Renal pelvis (tissue), 1 donor: ENCODE measurements at regions not wholly inside any gene's neighbourhood (a gene's known extent, or its start where the extent isn't known, plus 50 kb on each side); places are given as distances from the start of the nearest gene placed in this dataset.

Experiments used
- DNase-seq: peaks from one replicate; pipeline ENCODE4 v3.0.0-alpha.2; 2013

- no peak for DNase-seq
Measured at GRCh38 chr7:145269418-145270161, 433.7 kb upstream of the TPK1 start.

DNA sequence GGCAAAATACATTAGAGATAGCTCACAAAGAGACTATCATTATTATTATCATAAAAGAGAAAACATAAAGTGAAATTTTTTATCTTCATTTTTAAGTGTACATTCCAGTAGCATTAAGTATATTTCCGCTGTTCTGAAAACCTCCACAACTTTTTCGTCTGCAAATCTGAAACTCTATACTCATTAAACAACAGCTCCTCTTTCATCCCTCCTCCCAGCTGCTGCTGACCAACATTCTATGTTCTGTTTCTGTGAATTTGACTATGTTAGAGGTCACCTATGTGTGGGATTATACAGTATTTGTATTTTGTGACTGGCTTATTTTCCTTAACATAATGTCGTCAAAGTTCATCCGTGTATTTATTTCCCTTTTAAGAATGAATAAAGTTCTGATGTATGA is 429.3 kb upstream of the TPK1 start:
- DNase-seq, result no peak

DNA sequence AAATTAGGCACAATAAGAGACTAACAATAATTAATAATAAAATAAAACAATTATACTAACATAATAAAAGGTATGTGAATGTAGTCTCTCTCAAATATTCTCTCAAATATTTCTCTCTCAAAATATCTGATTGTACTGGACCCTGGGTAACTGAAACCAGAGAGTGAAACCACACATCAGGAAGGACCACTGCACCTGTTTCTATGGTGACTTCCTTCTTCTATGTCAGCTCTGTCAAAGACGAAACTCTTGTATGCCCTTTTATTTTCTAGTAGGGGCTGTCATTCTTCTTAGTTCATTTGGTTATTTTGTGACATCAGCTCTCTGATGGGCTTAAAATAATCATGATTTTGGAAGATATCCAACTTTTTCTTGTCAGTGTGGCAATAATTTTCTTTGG is 428.0 kb upstream of the TPK1 start:
- no peak for DNase-seq

GRCh38 chr7:145252031-145252430 is 416.2 kb upstream of the TPK1 start:
- no peak for DNase-seq

- no peak for DNase-seq
Measured at GRCh38 chr7:145224775-145225174, 388.9 kb upstream of the TPK1 start.

DNA sequence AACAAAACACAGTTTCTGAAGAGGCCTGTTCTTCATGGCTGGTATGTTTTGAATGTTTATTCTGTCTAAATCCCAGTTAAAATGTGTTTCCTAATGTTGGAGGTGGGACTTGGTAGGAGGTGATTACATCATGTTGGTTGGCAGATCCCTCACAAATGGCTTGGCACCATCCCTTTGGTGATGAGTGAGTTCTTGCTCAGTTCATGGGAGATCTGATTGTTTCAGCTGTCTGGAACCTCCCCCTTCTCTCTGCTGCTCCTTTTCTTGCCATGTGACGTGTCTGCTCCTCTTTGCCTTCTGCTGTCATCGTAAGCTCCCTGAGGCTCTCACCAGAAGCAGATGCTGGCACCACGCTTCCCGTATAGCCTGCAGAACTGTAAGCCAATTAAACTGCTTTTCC is 383.6 kb upstream of the TPK1 start:
- DNase-seq, result no peak

- DNase-seq, result no peak
Measured at GRCh38 chr7:145216866-145217265, 381.0 kb upstream of the TPK1 start.

DNA sequence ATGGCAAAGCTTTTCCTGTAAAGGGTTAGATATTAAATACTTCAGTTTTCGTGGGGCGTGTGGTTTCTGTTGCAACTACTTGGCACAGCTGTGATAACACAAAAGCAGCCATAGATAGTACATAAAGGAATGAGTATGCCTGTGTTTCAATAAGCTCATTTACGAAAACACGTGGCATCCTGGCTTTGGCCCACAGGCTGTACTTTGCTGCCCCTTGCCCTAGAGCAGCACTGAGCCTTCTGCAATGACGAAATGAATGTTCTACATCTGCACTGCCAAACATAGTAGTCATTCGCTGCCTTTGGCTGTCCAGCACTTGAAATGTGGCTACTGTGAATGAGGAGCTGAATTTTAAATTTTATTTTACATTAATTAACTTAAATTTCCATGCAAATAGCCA is 376.2 kb upstream of the TPK1 start:
- DNase-seq, result no peak

DNA sequence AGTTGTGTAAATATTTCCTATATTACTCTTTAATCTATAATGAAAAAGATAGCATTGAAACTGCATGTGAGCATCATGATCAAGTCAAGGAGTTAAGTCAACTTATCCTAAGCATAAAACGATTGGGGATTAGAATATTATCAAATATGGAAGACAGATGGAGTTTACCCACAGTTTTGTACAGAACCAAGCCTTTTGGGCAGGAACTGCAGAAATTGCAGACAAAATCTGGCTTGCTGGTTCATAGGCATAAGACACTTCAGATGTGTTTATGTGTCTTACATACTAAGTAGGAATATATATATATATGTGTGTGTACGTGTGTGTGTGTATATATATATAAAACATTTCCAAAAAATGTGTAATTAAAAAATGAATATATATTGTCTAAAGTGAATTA is 375.4 kb upstream of the TPK1 start:
- no peak for DNase-seq

GRCh38 chr7:145193951-145194350 is 358.1 kb upstream of the TPK1 start:
- DNase-seq, result no peak

DNA sequence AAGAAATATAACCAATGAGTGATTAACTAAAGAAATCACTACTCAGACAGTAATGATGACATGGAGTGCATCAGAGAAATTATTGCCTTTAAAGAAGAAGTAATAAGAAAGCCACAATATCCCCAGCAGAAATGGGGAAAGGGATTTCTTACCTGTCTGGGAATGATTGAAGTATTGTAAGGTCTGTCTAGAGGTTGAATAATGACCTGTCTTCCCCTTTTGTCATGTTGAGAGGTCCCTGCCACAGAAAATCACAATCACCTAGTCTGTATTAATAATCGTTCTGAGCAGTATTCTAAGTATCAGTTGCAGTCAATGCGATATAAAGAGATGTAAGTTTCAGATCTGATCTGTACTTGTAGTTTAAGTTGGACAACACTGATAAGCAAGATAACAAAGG is 349.1 kb upstream of the TPK1 start:
- no peak for DNase-seq

GRCh38 chr7:145183069-145183468 is 347.2 kb upstream of the TPK1 start:
- no peak for DNase-seq

DNA sequence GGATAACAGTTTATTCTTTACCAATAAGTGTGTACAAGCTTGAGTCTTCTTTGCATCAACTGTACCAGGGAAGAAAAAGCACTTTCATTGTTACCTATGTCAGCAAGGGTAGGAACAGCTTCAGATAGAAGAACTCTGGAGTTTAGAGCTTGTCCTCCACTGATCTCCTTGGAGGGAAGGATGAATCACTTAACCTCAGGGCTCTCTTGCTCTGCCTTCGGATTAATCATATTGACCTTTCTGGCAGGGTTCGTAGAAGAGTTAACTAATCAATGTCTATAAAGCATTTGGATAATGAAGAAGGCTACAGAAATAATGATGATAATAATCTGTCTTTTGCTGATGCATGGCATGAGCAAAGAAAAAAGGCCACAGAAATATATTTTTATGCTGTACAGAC is 339.5 kb upstream of the TPK1 start:
- no peak for DNase-seq

- peak; percentile 4 for DNase-seq
Measured at GRCh38 chr7:145169908-145170307, 334.1 kb upstream of the TPK1 start.

- no peak for DNase-seq
Measured at GRCh38 chr7:145168879-145169278, 333.0 kb upstream of the TPK1 start.

DNA sequence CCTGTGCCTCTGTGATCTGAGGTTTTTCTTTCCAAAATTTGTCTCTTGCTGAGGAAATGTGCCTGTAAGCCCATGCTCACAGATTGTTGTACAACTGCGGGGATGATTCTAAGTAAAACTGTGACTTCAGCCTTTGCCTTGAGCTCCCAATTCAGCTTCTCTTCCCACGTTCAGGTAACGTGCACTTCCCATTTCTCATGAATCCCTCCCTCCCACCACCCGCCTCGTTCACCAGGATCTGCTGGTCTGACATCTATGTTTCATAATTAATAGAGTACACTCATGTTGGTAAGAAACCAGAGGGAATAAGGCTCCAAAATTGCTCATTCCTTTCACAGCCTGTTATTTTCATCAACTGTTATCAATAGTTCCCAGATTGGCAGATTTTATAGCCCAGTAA is 332.6 kb upstream of the TPK1 start:
- DNase-seq, result no peak

GRCh38 chr7:145156834-145157233 is 321.0 kb upstream of the TPK1 start:
- no peak for DNase-seq

DNA sequence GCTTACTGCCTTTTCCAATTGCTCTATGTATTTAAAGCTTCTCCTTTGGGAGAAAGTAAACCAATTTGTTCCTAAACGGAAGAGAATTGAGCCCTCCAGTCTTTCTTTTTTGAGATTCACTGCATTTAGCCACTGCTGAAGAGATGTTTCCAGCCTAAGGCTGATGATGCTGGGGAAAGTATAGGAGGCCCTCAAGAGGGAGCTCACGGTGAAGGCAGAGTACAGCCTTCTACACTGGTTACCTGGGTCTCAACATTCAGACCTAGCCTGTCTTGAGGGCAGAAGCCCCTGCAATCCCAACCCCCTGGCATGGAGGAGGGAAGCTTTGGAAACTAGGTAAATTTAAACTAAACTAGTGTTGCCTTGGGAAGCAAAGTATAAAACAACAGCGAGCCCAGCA is 316.7 kb upstream of the TPK1 start:
- DNase-seq, result no peak

DNA sequence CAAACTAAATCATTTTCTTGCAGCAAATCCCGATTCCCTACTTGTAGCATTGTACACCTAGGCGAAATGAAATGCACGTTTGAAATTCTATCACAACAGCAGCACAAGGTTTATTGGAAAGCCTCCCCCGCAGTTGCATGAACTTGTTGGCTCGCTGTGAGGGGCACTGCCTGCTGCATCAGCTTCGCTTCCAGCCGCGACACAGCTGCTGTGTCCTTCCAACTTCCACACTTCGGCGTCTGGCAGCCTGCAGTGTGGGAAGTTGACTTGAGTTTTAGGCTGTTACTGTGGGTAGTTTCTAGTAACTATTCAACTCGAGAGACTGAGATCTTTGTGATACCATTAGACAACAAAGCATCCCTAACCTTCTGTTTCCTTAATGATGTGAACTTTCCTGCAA is 315.8 kb upstream of the TPK1 start:
- peak; percentile 10 for DNase-seq

GRCh38 chr7:145147865-145148264 is 312.0 kb upstream of the TPK1 start:
- no peak for DNase-seq

DNA sequence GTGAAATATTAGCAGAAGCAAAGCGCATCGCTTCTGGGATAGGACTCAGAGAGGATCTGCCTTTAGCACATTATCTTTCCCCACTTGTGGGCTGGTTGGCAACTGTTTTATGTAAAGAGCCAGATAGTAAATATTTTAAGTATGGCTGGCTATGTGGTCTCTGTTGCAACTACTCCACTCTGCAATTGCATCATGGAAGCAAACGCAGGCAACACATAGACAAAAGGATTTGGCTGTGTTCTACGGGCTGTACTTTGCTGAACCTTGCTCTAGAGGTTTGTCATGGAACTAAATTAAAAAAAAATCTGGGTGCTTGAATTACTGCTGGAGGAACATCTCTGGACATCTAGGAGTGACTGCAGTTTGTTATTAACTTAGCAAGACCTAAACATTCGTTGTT is 307.8 kb upstream of the TPK1 start:
- DNase-seq, result no peak

DNA sequence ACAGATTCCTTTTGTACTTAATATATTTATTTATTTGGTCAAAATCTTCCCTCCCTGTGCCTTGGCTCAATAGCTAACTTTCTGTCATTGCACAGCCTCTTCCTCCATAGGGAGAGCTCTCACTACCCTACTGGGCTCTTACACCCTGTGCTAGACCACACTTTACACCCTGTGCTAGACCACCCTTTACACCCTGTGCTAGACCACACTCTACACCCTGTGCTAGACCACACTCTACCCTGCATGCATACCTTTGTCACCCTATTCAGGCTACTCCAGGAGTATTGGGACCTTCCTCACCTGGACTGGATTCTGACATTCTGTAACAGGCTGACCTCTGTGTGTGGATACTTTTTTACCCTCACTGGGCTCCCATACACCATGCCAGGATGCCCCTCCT is 298.5 kb upstream of the TPK1 start:
- no peak for DNase-seq

GRCh38 chr7:145123502-145123901 is 287.6 kb upstream of the TPK1 start:
- no peak for DNase-seq

- DNase-seq, result peak; percentile 23
Measured at GRCh38 chr7:145106001-145106400, 270.1 kb upstream of the TPK1 start.

GRCh38 chr7:145105561-145105960 is 269.7 kb upstream of the TPK1 start:
- DNase-seq, result no peak
